Fibroblast of lung (primary cell): ENCODE measurements at regions not wholly inside any gene's neighbourhood (a gene's known extent, or its start where the extent isn't known, plus 50 kb on each side); places are given as distances from the start of the nearest gene placed in this dataset.

ENCODE experiments used
- CTCF ChIP-seq, 2 donors: IDR thresholded peaks in 1 of 2; conservative IDR thresholded peaks in 1 of 2; 1 replicate in 1 of 2; 2 replicates in 1 of 2; pipeline ENCODE4 v1.5.1; 2011 to 2012; ENCODE audit warnings: low read length in 2 of 2, control low read depth in 1 of 2, inconsistent platforms in 1 of 2, low read depth in 1 of 2, mild to moderate bottlenecking in 1 of 2
- EZH2 ChIP-seq: IDR thresholded peaks from 2 replicates; pipeline ENCODE4 v1.5.1; 2012; ENCODE audit warnings: low read length, control low read depth, mild to moderate bottlenecking; ENCODE audit errors: missing control alignments

- TF ChIP-seq CTCF (conservative IDR thresholded peaks at IDR 0.05 in 1 of 2, IDR thresholded peaks at IDR 0.05 in 1 of 2; ENCODE audit: low read depth in 1 of 2, low read length in 2 of 2) (no peak), EZH2 (no peak)
Observed at GRCh38 chr16:64853551-64853950, 268.3 kb downstream of the CDH11 start.
